Calu3 (cell line): ENCODE measurements at regions not wholly inside any gene's neighbourhood (a gene's known extent, or its start where the extent isn't known, plus 50 kb on each side); places are given as distances from the start of the nearest gene placed in this dataset.

Experiments
- BruUV-seq: library from RNA; stranded (reverse); fragments of 400-500 nt; replicated peaks from 2 replicates; lab custom pipeline; 2021; lab: Mats Ljungman, UMichigan
- CTCF ChIA-PET: fragments of 300-600 bp; sonication (Branson Sonifier 250); formaldehyde crosslinking; loops from one replicate; lab custom pipeline; 2022; ENCODE audit warnings: antibody characterized with exemption; lab: Charles Lee
- DNase-seq: peaks from one replicate; pipeline ENCODE4 v3.0.0; 2022
- H3K27ac Mint-ChIP-seq: one replicate; pipeline ENCODE4 v1.8.0; 2022; ENCODE audit warnings: mixed read lengths; ENCODE audit not compliant: unreplicated experiment
- H3K27me3 Mint-ChIP-seq: one replicate; pipeline ENCODE4 v1.8.0; 2022; ENCODE audit warnings: mixed read lengths; ENCODE audit not compliant: unreplicated experiment
- H3K36me3 Mint-ChIP-seq: one replicate; pipeline ENCODE4 v1.8.0; 2022; ENCODE audit warnings: mild to moderate bottlenecking, moderate library complexity, mixed read lengths; ENCODE audit not compliant: insufficient read depth, unreplicated experiment
- H3K4me1 Mint-ChIP-seq: one replicate; pipeline ENCODE4 v1.8.0; 2022; ENCODE audit warnings: mild to moderate bottlenecking, low read depth, mixed read lengths; ENCODE audit not compliant: unreplicated experiment
- H3K4me3 Mint-ChIP-seq: one replicate; pipeline ENCODE4 v1.8.0; 2022; ENCODE audit warnings: mild to moderate bottlenecking, low read depth, moderate library complexity, mixed read lengths; ENCODE audit not compliant: unreplicated experiment
- H3K9me3 Mint-ChIP-seq: one replicate; pipeline ENCODE4 v1.8.0; 2022; ENCODE audit warnings: low read depth, mixed read lengths; ENCODE audit not compliant: unreplicated experiment
- intact Hi-C: fragments of 100-400 bp; cut with micrococcal nuclease; formaldehyde crosslinking; loops from one replicate; pipeline ENCODE4 v1.10.0; 2022; ENCODE audit not compliant: unreplicated experiment
- TF ChIP-seq, protein P1 (sequence below): fragments of 200-600 bp; IDR thresholded peaks from one replicate; pipeline ENCODE4 v1.8.0; 2022; ENCODE audit warnings: antibody characterized with exemption; ENCODE audit not compliant: unreplicated experiment

GRCh38 chrX:98068024-98068580 lies 1184.4 kb downstream of the RPA4 start:
- CTCF ChIA-PET = no interaction called here
- no peaks in the 10 kb centered on the region for H3K36me3 Mint-ChIP-seq
- TF ChIP-seq, protein P1, sequence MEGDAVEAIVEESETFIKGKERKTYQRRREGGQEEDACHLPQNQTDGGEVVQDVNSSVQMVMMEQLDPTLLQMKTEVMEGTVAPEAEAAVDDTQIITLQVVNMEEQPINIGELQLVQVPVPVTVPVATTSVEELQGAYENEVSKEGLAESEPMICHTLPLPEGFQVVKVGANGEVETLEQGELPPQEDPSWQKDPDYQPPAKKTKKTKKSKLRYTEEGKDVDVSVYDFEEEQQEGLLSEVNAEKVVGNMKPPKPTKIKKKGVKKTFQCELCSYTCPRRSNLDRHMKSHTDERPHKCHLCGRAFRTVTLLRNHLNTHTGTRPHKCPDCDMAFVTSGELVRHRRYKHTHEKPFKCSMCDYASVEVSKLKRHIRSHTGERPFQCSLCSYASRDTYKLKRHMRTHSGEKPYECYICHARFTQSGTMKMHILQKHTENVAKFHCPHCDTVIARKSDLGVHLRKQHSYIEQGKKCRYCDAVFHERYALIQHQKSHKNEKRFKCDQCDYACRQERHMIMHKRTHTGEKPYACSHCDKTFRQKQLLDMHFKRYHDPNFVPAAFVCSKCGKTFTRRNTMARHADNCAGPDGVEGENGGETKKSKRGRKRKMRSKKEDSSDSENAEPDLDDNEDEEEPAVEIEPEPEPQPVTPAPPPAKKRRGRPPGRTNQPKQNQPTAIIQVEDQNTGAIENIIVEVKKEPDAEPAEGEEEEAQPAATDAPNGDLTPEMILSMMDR = no peak
- no peak overlapping the region for H3K27ac Mint-ChIP-seq
- BruUV-seq = no TSS peak
- no peaks in the 10 kb centered on the region for H3K27me3 Mint-ChIP-seq
- intact Hi-C loops = no loop called here
- no peak for DNase-seq
- H3K4me1 Mint-ChIP-seq = peaks cover 9% of the 10 kb centered on the region
- no peaks in the 10 kb centered on the region for H3K9me3 Mint-ChIP-seq
- H3K4me3 Mint-ChIP-seq = no peak overlapping the region

- TF ChIP-seq, protein P1 = no peak
- no peaks in the 10 kb centered on the region for H3K9me3 Mint-ChIP-seq
- no TSS peak for BruUV-seq
- CTCF ChIA-PET = no interaction called here
- H3K36me3 Mint-ChIP-seq = no peaks in the 10 kb centered on the region
- intact Hi-C loops = no loop called here
- H3K4me1 Mint-ChIP-seq = peaks cover 9% of the 10 kb centered on the region
- H3K27me3 Mint-ChIP-seq = no peaks in the 10 kb centered on the region
- H3K4me3 Mint-ChIP-seq = no peak overlapping the region
- no peak overlapping the region for H3K27ac Mint-ChIP-seq
- DNase-seq = no peak
Observed at GRCh38 chrX:98071331-98071730, 1187.6 kb downstream of the RPA4 start.

- no TSS peak for BruUV-seq
- CTCF ChIA-PET = no interaction called here
- H3K4me1 Mint-ChIP-seq = no peaks in the 10 kb centered on the region
- no peaks in the 10 kb centered on the region for H3K27me3 Mint-ChIP-seq
- TF ChIP-seq, protein P1 = no peak
- H3K4me3 Mint-ChIP-seq = no peak overlapping the region
- H3K9me3 Mint-ChIP-seq = no peaks in the 10 kb centered on the region
- DNase-seq = no peak
- intact Hi-C loops = no loop called here
- H3K36me3 Mint-ChIP-seq = no peaks in the 10 kb centered on the region
- no peak overlapping the region for H3K27ac Mint-ChIP-seq
Observed at GRCh38 chrX:98077440-98077839, 1193.7 kb downstream of the RPA4 start.

DNA sequence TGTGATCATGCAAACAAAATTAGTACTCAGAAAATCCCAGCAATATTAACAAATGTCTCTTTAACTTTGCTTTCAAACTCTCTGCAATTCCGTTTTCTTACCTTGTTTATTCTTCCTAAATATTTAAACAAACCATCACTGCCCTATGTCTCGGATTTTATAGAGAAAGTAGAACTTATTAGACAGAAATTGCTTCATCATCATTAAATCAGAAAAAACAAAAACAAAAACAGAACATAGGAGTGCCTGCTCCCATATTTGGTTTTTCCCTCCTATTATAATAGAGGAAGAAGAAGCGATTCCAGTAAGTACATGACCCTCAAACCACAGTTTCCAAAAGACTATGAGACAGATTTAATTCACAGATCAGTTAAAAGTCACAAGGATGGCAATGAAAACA lies 1228.0 kb downstream of the RPA4 start:
- Mint-ChIP-seq H3K27me3 (no peaks in the 10 kb centered on the region), H3K4me3 (no peak overlapping the region), H3K27ac (no peak overlapping the region), H3K9me3 (peaks cover 2% of the 10 kb centered on the region), H3K4me1 (no peaks in the 10 kb centered on the region), H3K36me3 (no peaks in the 10 kb centered on the region)
- no TSS peak for BruUV-seq
- CTCF ChIA-PET = interaction anchor here (0.6 kb wide), 1 partner anchor 1354 kb away, joined by 3 read pairs; no protein-coding TSS in a partner anchor
- DNase-seq = no peak
- intact Hi-C loops = no loop called here
- TF ChIP-seq, protein P1 = no peak
